Activated T-helper 1 cell treated with anti-CD3 and anti-CD28 coated beads, Interleukin-12 subunit alpha, Interleukin-12 subunit beta, Interleukin-2, Interleukin-4 antibody, amounts not matched to agents 30 ng/mL and 10 ng/mL and 1 ng/mL, durations not matched to agents 14 hours and 24 hours and 36 hours (primary cell): ENCODE measurements at regions not wholly inside any gene's neighbourhood (a gene's known extent, or its start where the extent isn't known, plus 50 kb on each side); places are given as distances from the start of the nearest gene placed in this dataset.

Experiments
- DNase-seq: peaks from one replicate; pipeline ENCODE4 v3.0.0; 2021; ENCODE audit warnings: low spot score
- H3K27ac Mint-ChIP-seq: one replicate; pipeline ENCODE4 v1.8.0; 2021; ENCODE audit warnings: mild to moderate bottlenecking, mixed read lengths
- H3K27me3 Mint-ChIP-seq: one replicate; pipeline ENCODE4 v1.8.0; 2022; ENCODE audit warnings: mild to moderate bottlenecking, moderate library complexity, mixed read lengths; ENCODE audit not compliant: insufficient read depth
- H3K36me3 Mint-ChIP-seq: one replicate; pipeline ENCODE4 v1.8.0; 2021; ENCODE audit warnings: low read depth, mixed read lengths
- H3K4me1 Mint-ChIP-seq: one replicate; pipeline ENCODE4 v1.8.0; 2021; ENCODE audit warnings: low read depth, mixed read lengths
- H3K4me3 Mint-ChIP-seq: one replicate; pipeline ENCODE4 v1.8.0; 2021; ENCODE audit warnings: mild to moderate bottlenecking, moderate library complexity, mixed read lengths
- H3K9me3 Mint-ChIP-seq: one replicate; pipeline ENCODE4 v1.8.0; 2021; ENCODE audit warnings: mixed read lengths
- intact Hi-C: fragments of 100-400 bp; cut with micrococcal nuclease; formaldehyde crosslinking; loops from one replicate; pipeline ENCODE4 v1.15.1; 2024

GRCh38 chr6:169967687-169968086, 216.3 kb downstream of the ERMARD start:
- no peak for DNase-seq
- intact Hi-C loops: no loop called here
- no peaks in the 10 kb centered on the region for H3K36me3 Mint-ChIP-seq
- H3K27ac Mint-ChIP-seq: no peak overlapping the region
- no peaks in the 10 kb centered on the region for H3K9me3 Mint-ChIP-seq
- no peaks in the 10 kb centered on the region for H3K4me1 Mint-ChIP-seq
- H3K27me3 Mint-ChIP-seq: peaks cover 3% of the 10 kb centered on the region
- H3K4me3 Mint-ChIP-seq: no peak overlapping the region

GRCh38 chr6:169966312-169967181, 215.1 kb downstream of the ERMARD start:
- intact Hi-C loops: no loop called here
- Mint-ChIP-seq H3K36me3 (no peaks in the 10 kb centered on the region), H3K4me1 (no peaks in the 10 kb centered on the region), H3K27me3 (peaks cover 7% of the 10 kb centered on the region), H3K9me3 (no peaks in the 10 kb centered on the region), H3K4me3 (no peak overlapping the region), H3K27ac (no peak overlapping the region)
- DNase-seq: no peak

- intact Hi-C loops: no loop called here
- Mint-ChIP-seq H3K27ac (no peak overlapping the region), H3K4me1 (no peaks in the 10 kb centered on the region), H3K9me3 (no peaks in the 10 kb centered on the region), H3K4me3 (no peak overlapping the region), H3K27me3 (peaks cover 10% of the 10 kb centered on the region), H3K36me3 (no peaks in the 10 kb centered on the region)
- DNase-seq: no peak
Observed at GRCh38 chr6:169965657-169966311, 214.4 kb downstream of the ERMARD start.

GRCh38 chr6:169965239-169965638, 213.8 kb downstream of the ERMARD start:
- no peaks in the 10 kb centered on the region for H3K4me1 Mint-ChIP-seq
- DNase-seq: no peak
- H3K27ac Mint-ChIP-seq: no peak overlapping the region
- no peak overlapping the region for H3K4me3 Mint-ChIP-seq
- intact Hi-C loops: no loop called here
- no peaks in the 10 kb centered on the region for H3K9me3 Mint-ChIP-seq
- H3K36me3 Mint-ChIP-seq: no peaks in the 10 kb centered on the region
- peaks cover 10% of the 10 kb centered on the region for H3K27me3 Mint-ChIP-seq

GRCh38 chr6:169964486-169965180, 213.2 kb downstream of the ERMARD start:
- no peaks in the 10 kb centered on the region for H3K36me3 Mint-ChIP-seq
- no peak overlapping the region for H3K4me3 Mint-ChIP-seq
- no peaks in the 10 kb centered on the region for H3K4me1 Mint-ChIP-seq
- H3K9me3 Mint-ChIP-seq: no peaks in the 10 kb centered on the region
- H3K27ac Mint-ChIP-seq: no peak overlapping the region
- DNase-seq: no peak
- peaks cover 10% of the 10 kb centered on the region for H3K27me3 Mint-ChIP-seq
- intact Hi-C loops: no loop called here

GRCh38 chr6:169963581-169964297, 212.3 kb downstream of the ERMARD start:
- peaks cover 13% of the 10 kb centered on the region for H3K27me3 Mint-ChIP-seq
- H3K4me3 Mint-ChIP-seq: no peak overlapping the region
- intact Hi-C loops: no loop called here
- no peaks in the 10 kb centered on the region for H3K9me3 Mint-ChIP-seq
- no peaks in the 10 kb centered on the region for H3K4me1 Mint-ChIP-seq
- H3K27ac Mint-ChIP-seq: no peak overlapping the region
- no peaks in the 10 kb centered on the region for H3K36me3 Mint-ChIP-seq
- DNase-seq: no peak

GRCh38 chr6:169962604-169963469, 211.4 kb downstream of the ERMARD start:
- Mint-ChIP-seq H3K4me3 (no peak overlapping the region), H3K27me3 (peaks cover 18% of the 10 kb centered on the region), H3K36me3 (no peaks in the 10 kb centered on the region), H3K27ac (no peak overlapping the region), H3K9me3 (no peaks in the 10 kb centered on the region), H3K4me1 (no peaks in the 10 kb centered on the region)
- intact Hi-C loops: no loop called here
- DNase-seq: no peak

- Mint-ChIP-seq H3K27me3 (peaks cover 18% of the 10 kb centered on the region), H3K4me1 (no peaks in the 10 kb centered on the region), H3K9me3 (no peaks in the 10 kb centered on the region), H3K36me3 (no peaks in the 10 kb centered on the region), H3K4me3 (no peak overlapping the region), H3K27ac (no peak overlapping the region)
- no peak for DNase-seq
- intact Hi-C loops: no loop called here
Observed at GRCh38 chr6:169961772-169962561, 210.5 kb downstream of the ERMARD start.

GRCh38 chr6:169960886-169961611, 209.6 kb downstream of the ERMARD start:
- Mint-ChIP-seq H3K27ac (no peak overlapping the region), H3K4me3 (no peak overlapping the region), H3K27me3 (peaks cover 18% of the 10 kb centered on the region), H3K9me3 (no peaks in the 10 kb centered on the region), H3K4me1 (no peaks in the 10 kb centered on the region), H3K36me3 (no peaks in the 10 kb centered on the region)
- intact Hi-C loops: no loop called here
- DNase-seq: no peak

GRCh38 chr6:169960521-169960885, 209.1 kb downstream of the ERMARD start:
- intact Hi-C loops: no loop called here
- Mint-ChIP-seq H3K4me3 (no peak overlapping the region), H3K27ac (no peak overlapping the region), H3K9me3 (no peaks in the 10 kb centered on the region), H3K4me1 (no peaks in the 10 kb centered on the region), H3K27me3 (peaks cover 18% of the 10 kb centered on the region), H3K36me3 (no peaks in the 10 kb centered on the region)
- DNase-seq: no peak

GRCh38 chr6:169960003-169960344, 208.6 kb downstream of the ERMARD start:
- Mint-ChIP-seq H3K36me3 (no peaks in the 10 kb centered on the region), H3K27me3 (peaks cover 18% of the 10 kb centered on the region), H3K9me3 (no peaks in the 10 kb centered on the region), H3K27ac (no peak overlapping the region), H3K4me1 (no peaks in the 10 kb centered on the region), H3K4me3 (no peak overlapping the region)
- intact Hi-C loops: no loop called here
- DNase-seq: no peak
